Stimulated activated CD4-positive, alpha-beta T cell treated with anti-CD3 and anti-CD28 coated beads, Interleukin-15, amount 100 ng/mL, for 1 hour (primary cell): ENCODE measurements at regions not wholly inside any gene's neighbourhood (a gene's known extent, or its start where the extent isn't known, plus 50 kb on each side); places are given as distances from the start of the nearest gene placed in this dataset.
"Not testable (repeated sequence)": the region's sequence is repeated elsewhere in the genome, so short reads cannot be mapped to it uniquely, and the experiment has no call there.

Experiments
- DNase-seq, 2 donors: peaks; one replicate each; pipeline ENCODE4 v3.0.0-alpha.2; 2020; ENCODE audit warnings: low read depth in 1 of 2, low spot score in 1 of 2

GRCh38 chr6:3900744-3901336, 51.7 kb downstream of the FAM50B start:
- no peak for DNase-seq

GRCh38 chr6:3902871-3903648, 53.9 kb downstream of the FAM50B start:
- DNase-seq = no peak

- no peak for DNase-seq
Observed at GRCh38 chr6:3904518-3904917, 55.3 kb downstream of the FAM50B start.

GRCh38 chr6:3905945-3906845, 57.0 kb downstream of the FAM50B start:
- no peak for DNase-seq

GRCh38 chr6:3906846-3907151, 57.6 kb downstream of the FAM50B start:
- no peak for DNase-seq

GRCh38 chr6:3908223-3908622, 59.0 kb downstream of the FAM50B start:
- DNase-seq = no peak

- DNase-seq = no peak
Observed at GRCh38 chr6:3908961-3909360, 59.8 kb downstream of the FAM50B start.

- DNase-seq = no peak
Observed at GRCh38 chr6:3910106-3910663, 61.0 kb downstream of the FAM50B start.

- no peak for DNase-seq
Observed at GRCh38 chr6:3911130-3911529, 62.0 kb downstream of the FAM50B start.

- no peak for DNase-seq
Observed at GRCh38 chr6:3911614-3912336, 62.6 kb downstream of the FAM50B start.

GRCh38 chr6:3912361-3913076, 63.3 kb downstream of the FAM50B start:
- DNase-seq = no peak

- no peak for DNase-seq
Observed at GRCh38 chr6:3913077-3913957, 64.1 kb downstream of the FAM50B start.

- DNase-seq = no peak
Observed at GRCh38 chr6:3913958-3914337, 64.8 kb downstream of the FAM50B start.

- no peak for DNase-seq
Observed at GRCh38 chr6:3915076-3915791, 66.1 kb downstream of the FAM50B start.

- DNase-seq = no peak
Observed at GRCh38 chr6:3916211-3916610, 67.0 kb downstream of the FAM50B start.

- DNase-seq = not testable (repeated sequence)
Observed at GRCh38 chr6:3916749-3917148, 67.6 kb downstream of the FAM50B start.

- DNase-seq = no peak
Observed at GRCh38 chr6:3918469-3918868, 69.3 kb downstream of the FAM50B start.

- no peak for DNase-seq
Observed at GRCh38 chr6:3919130-3919628, 70.0 kb downstream of the FAM50B start.

- no peak for DNase-seq
Observed at GRCh38 chr6:3919849-3920248, 70.7 kb downstream of the FAM50B start.
